ENCODE measurements at regions not wholly inside any gene's neighbourhood (a gene's known extent, or its start where the extent isn't known, plus 50 kb on each side); places are given as distances from the start of the nearest gene placed in this dataset.
A peak's percentile ranks its signal among the peaks of the same experiment; 100 is the strongest.

GRCh38 chr4:42344309-42344708 lies 53.0 kb upstream of the SHISA3 start (continued):
- no peak for TF ChIP-seq NFXL1 (IDR thresholded peaks at IDR 0.05; ENCODE audit: borderline replicate concordance)
- TF ChIP-seq, protein P1, sequence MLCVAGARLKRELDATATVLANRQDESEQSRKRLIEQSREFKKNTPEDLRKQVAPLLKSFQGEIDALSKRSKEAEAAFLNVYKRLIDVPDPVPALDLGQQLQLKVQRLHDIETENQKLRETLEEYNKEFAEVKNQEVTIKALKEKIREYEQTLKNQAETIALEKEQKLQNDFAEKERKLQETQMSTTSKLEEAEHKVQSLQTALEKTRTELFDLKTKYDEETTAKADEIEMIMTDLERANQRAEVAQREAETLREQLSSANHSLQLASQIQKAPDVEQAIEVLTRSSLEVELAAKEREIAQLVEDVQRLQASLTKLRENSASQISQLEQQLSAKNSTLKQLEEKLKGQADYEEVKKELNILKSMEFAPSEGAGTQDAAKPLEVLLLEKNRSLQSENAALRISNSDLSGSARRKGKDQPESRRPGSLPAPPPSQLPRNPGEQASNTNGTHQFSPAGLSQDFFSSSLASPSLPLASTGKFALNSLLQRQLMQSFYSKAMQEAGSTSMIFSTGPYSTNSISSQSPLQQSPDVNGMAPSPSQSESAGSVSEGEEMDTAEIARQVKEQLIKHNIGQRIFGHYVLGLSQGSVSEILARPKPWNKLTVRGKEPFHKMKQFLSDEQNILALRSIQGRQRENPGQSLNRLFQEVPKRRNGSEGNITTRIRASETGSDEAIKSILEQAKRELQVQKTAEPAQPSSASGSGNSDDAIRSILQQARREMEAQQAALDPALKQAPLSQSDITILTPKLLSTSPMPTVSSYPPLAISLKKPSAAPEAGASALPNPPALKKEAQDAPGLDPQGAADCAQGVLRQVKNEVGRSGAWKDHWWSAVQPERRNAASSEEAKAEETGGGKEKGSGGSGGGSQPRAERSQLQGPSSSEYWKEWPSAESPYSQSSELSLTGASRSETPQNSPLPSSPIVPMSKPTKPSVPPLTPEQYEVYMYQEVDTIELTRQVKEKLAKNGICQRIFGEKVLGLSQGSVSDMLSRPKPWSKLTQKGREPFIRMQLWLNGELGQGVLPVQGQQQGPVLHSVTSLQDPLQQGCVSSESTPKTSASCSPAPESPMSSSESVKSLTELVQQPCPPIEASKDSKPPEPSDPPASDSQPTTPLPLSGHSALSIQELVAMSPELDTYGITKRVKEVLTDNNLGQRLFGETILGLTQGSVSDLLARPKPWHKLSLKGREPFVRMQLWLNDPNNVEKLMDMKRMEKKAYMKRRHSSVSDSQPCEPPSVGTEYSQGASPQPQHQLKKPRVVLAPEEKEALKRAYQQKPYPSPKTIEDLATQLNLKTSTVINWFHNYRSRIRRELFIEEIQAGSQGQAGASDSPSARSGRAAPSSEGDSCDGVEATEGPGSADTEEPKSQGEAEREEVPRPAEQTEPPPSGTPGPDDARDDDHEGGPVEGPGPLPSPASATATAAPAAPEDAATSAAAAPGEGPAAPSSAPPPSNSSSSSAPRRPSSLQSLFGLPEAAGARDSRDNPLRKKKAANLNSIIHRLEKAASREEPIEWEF (IDR thresholded peaks at IDR 0.05; ENCODE audit: insufficient replicate concordance, low read depth, low read length): no peak
- peak in 1 of 2 experiments; percentile 86; a peak in 2 of 3 replicates for TF ChIP-seq EGR1 (IDR thresholded peaks at IDR 0.05; ENCODE audit: borderline replicate concordance in 1 of 2, low read depth in 2 of 2, low read length in 2 of 2)

DNA sequence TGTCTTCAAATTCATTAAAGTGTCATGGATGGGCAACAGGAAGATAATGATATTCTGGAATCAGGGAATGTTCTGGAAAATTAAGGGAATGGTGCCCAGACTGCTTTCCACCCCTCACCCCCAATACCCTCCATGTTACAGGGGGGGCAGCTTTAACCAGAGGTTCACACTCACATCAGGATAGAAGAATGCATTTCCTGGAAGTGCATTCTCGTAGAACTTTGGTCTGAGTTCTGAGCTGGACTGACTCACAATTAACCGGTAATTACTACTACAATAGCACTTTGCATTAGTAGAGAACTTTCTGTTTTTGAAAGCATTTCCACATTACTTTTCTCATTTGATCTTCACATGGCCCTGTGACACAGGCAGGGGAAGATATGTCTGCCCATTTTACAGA lies 52.5 kb upstream of the SHISA3 start:
- H2AFZ ChIP-seq (ENCODE audit: control insufficient read depth, low read depth, low read length): peak overlapping the region; percentile 4; the same call in 1 of the 2 replicates

More for the DNA sequence above, 52.5 kb upstream of the SHISA3 start:
- ChIA-PET RAD21 (ENCODE audit: unreplicated experiment) (no interaction called here), CTCF (interaction anchor here (0.9 to 1.0 kb wide), 2 partner anchors 8 to 175 kb away, joined by 3 read pairs; no protein-coding TSS in a partner anchor), SMC1A (ENCODE audit: uncharacterized antibody, unreplicated experiment) (interaction anchor here (1.4 to 1.5 kb wide), 2 partner anchors 8 to 10 kb away, joined by 3 to 4 read pairs; no protein-coding TSS in a partner anchor), POLR2A (no interaction called here)
- peaks cover 15% of the 10 kb centered on the region for H3K4me1 ChIP-seq (ENCODE audit: control insufficient read depth, insufficient read depth, low read length)
- in situ Hi-C loops (cut with MboI) (no loop called here), intact Hi-C loops (cut with micrococcal nuclease; ENCODE audit: unreplicated experiment) (loop anchor here (5.0 kb wide), 1 partner anchor 42 kb away; no protein-coding TSS in a partner anchor)
- H3K9me3 ChIP-seq (replicated peaks; ENCODE audit: control insufficient read depth, insufficient read depth, low read length): no peaks in the 10 kb centered on the region
- H3K4me2 ChIP-seq (ENCODE audit: control insufficient read depth, insufficient read depth): peak overlapping the region; percentile 64
- H3K27me3 ChIP-seq (replicated peaks in 1 of 2; ENCODE audit: control insufficient read depth in 2 of 2, insufficient read depth in 2 of 2, low read length in 1 of 2): no peaks in the 10 kb centered on the region; a peak in 1 of 4 replicates
- peak; percentile 18 for FAIRE-seq
- H3K36me3 ChIP-seq (ENCODE audit: control insufficient read depth in 2 of 2, insufficient read depth in 2 of 2, low read length in 1 of 2): no peaks in the 10 kb centered on the region
- WGBS (ENCODE audit: insufficient coverage, insufficient replicate concordance, low lambda C conversion rate, missing lambda C conversion rate): 63% methylated on average over 2 of the region's 2 CpGs
- no peaks in the 10 kb centered on the region for H4K20me1 ChIP-seq (ENCODE audit: control insufficient read depth, insufficient read depth)
- no peaks in the 10 kb centered on the region for H3K79me2 ChIP-seq (ENCODE audit: control insufficient read depth, insufficient read depth, low read length)
- H3K9ac ChIP-seq (ENCODE audit: control insufficient read depth, insufficient read depth, low read length): no peak overlapping the region
- TF ChIP-seq MEF2A (IDR thresholded peaks at IDR 0.05; ENCODE audit: insufficient read depth, low read depth, low read length): no peak
- H3K4me3 ChIP-seq: no peak overlapping the region
- H3K27ac ChIP-seq (ENCODE audit: control insufficient read depth, insufficient read depth): no peak overlapping the region
- BruUV-seq (replicated peaks): no TSS peak
- ATAC-seq: no peak
- DNase-seq (ENCODE audit: low read depth, low spot score): no peak
